AG04450 (cell line): ENCODE measurements at regions not wholly inside any gene's neighbourhood (a gene's known extent, or its start where the extent isn't known, plus 50 kb on each side); places are given as distances from the start of the nearest gene placed in this dataset.

Source experiments
- CTCF ChIA-PET: fragments of 300-600, 350-600 bp; formaldehyde crosslinking; extraction: SDS; loops from one replicate; lab custom pipeline; 2022; ENCODE audit warnings: antibody characterized with exemption, inconsistent platforms; lab: Charles Lee
- POLR2A ChIA-PET: fragments of 350-600 bp; formaldehyde crosslinking; extraction: SDS; loops from one replicate; lab custom pipeline; 2021; ENCODE audit warnings: antibody characterized with exemption, inconsistent platforms; lab: Yijun Ruan, JAX
- DNase-seq: peaks from one replicate; pipeline ENCODE4 v3.0.0-alpha.2; 2011; ENCODE audit warnings: low read depth, low spot score
- H3K27ac ChIP-seq: one replicate; pipeline ENCODE4 v1.5.1; 2012; ENCODE audit warnings: low read depth, low read length, control low read depth
- H3K27me3 ChIP-seq: one replicate; pipeline ENCODE4 v1.6.0; 2012; ENCODE audit warnings: low read length; ENCODE audit not compliant: control insufficient read depth, insufficient read depth
- H3K4me3 ChIP-seq: 2 replicates; pipeline ENCODE4 v1.5.1; 2011; ENCODE audit warnings: mild to moderate bottlenecking, low read depth, low read length, control low read depth
- H3K9me3 ChIP-seq: 2 replicates; pipeline ENCODE4 v1.5.1; 2012; ENCODE audit warnings: low read length; ENCODE audit not compliant: control insufficient read depth, insufficient read depth
- TF ChIP-seq, protein P1 (sequence below): IDR thresholded peaks from 2 replicates; pipeline ENCODE4 v1.5.1; 2011; ENCODE audit warnings: low read depth, low read length, control low read depth, inconsistent platforms

DNA sequence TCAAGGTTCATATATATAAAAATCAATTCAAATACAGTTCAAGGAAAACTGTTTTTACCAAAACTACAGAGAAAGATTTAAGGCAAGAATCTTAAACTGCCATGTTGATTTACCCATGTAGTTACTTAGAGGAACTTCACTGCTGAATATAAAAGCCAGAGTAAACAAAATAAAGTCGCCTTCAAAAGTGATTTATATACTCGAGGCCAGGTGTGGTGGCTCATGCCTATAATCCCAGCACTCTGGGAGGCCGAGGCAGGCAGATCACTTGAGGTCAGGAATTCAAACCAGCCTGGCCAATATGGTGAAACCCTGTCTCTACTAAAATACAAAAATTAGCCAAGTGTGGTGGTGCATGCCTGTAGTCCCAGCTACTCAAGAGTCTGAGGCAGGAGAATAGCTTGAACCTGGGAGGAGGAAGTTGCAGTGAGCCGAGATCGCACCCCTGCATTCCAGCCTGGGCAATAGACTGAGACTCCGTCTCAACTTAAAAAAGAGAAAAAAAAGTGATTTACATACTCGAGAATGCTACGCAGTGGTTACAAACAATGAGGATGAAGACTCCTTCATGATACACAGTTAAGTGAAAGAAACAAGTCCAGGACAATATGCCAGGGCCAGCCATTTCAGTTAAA, 54.1 kb upstream of the CNEP1R1 start:
- TF ChIP-seq, protein P1, sequence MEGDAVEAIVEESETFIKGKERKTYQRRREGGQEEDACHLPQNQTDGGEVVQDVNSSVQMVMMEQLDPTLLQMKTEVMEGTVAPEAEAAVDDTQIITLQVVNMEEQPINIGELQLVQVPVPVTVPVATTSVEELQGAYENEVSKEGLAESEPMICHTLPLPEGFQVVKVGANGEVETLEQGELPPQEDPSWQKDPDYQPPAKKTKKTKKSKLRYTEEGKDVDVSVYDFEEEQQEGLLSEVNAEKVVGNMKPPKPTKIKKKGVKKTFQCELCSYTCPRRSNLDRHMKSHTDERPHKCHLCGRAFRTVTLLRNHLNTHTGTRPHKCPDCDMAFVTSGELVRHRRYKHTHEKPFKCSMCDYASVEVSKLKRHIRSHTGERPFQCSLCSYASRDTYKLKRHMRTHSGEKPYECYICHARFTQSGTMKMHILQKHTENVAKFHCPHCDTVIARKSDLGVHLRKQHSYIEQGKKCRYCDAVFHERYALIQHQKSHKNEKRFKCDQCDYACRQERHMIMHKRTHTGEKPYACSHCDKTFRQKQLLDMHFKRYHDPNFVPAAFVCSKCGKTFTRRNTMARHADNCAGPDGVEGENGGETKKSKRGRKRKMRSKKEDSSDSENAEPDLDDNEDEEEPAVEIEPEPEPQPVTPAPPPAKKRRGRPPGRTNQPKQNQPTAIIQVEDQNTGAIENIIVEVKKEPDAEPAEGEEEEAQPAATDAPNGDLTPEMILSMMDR, result no peak
- no peak for DNase-seq
- Histone ChIP-seq H3K4me3 (no peak overlapping the region), H3K27ac (no peak overlapping the region), H3K9me3 (no peaks in the 10 kb centered on the region), H3K27me3 (peaks cover 6% of the 10 kb centered on the region)
- CTCF ChIA-PET, result interaction anchor here (0.6 kb wide), 1 partner anchor 104 kb away, joined by 6 read pairs; no protein-coding TSS in a partner anchor
- POLR2A ChIA-PET, result no interaction called here

DNA sequence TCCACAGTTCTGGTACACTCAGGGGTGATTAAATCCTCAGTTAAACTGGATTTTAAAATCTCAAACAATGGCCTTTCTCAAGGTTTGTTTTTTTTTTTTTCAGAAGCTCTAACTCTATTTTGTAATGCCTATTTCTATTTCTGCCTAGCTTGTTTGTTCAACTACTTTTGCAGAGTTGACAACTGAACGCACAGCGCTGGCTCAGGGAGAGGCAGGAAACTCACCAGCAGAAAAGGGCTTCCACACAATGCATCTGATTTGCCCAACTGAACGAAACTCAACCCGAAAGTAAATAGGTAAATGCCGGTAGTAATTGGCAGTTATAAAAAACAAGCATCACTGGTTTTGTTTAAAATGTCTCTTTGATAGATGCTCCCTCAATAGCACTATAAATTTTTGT, 52.7 kb upstream of the CNEP1R1 start:
- H3K4me3 ChIP-seq, result no peak overlapping the region
- DNase-seq, result no peak
- TF ChIP-seq, protein P1, result no peak
- ChIA-PET POLR2A (no interaction called here), CTCF (no interaction called here)
- H3K27ac ChIP-seq, result no peak overlapping the region
- peaks cover 6% of the 10 kb centered on the region for H3K27me3 ChIP-seq
- no peaks in the 10 kb centered on the region for H3K9me3 ChIP-seq

DNA sequence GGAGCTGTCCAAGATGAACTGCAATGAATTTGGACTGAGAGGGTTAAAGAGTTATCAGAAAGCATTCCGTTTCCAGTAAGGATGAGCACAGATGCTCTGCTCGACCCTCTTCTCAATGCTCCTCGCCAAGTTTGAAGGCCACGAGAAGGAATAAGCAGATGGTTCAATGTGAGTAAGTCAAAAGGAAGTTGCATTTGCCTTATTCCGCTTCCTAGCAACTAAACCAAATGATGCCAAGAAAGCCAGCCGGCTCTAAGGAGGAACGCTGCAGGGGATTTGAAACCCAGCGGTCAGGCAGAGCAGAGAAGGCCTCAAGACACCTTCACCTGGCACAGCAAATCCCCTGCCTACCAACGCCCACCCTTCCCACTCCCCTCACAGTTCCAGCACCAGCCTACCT, 52.1 kb upstream of the CNEP1R1 start:
- TF ChIP-seq, protein P1, result no peak
- CTCF ChIA-PET, result no interaction called here
- Histone ChIP-seq H3K9me3 (no peaks in the 10 kb centered on the region), H3K27me3 (peaks cover 6% of the 10 kb centered on the region), H3K27ac (no peak overlapping the region), H3K4me3 (no peak overlapping the region)
- POLR2A ChIA-PET, result no interaction called here
- no peak for DNase-seq
